HEK293 (cell line): ENCODE measurements at regions not wholly inside any gene's neighbourhood (a gene's known extent, or its start where the extent isn't known, plus 50 kb on each side); places are given as distances from the start of the nearest gene placed in this dataset.

Experiments
- CTCF ChIA-PET: fragments of 350-600 bp; formaldehyde crosslinking; extraction: SDS; loops from one replicate; lab custom pipeline; 2021; ENCODE audit warnings: antibody characterized with exemption; lab: Yijun Ruan, JAX
- POLR2A ChIA-PET: fragments of 300-600 bp; formaldehyde crosslinking; extraction: SDS; loops from one replicate; lab custom pipeline; 2020; ENCODE audit warnings: antibody characterized with exemption, inconsistent platforms; lab: Yijun Ruan, JAX
- H3K27ac ChIP-seq: fragments of 200-500 bp; sonication (Bioruptor generic); 2 replicates; pipeline ENCODE4 v1.5.1; 2014; ENCODE audit warnings: low read depth, low read length, control low read depth, inconsistent platforms; ENCODE audit errors: extremely low read depth
- H3K36me3 ChIP-seq, 2 experiments: fragments of 200-500 bp in 1 of 2; sonication (Bioruptor generic) in 1 of 2; 1 replicate in 1 of 2; 2 replicates in 1 of 2; pipeline ENCODE4 v1.5.1; 2014 to 2017; ENCODE audit warnings: inconsistent platforms in 2 of 2, low read length in 2 of 2; ENCODE audit not compliant: control insufficient read depth in 2 of 2, insufficient read depth in 1 of 2
- H3K4me1 ChIP-seq: fragments of 200-500 bp; sonication (Bioruptor generic); 2 replicates; pipeline ENCODE4 v1.5.1; 2014; ENCODE audit warnings: mild to moderate bottlenecking, low read length, inconsistent platforms; ENCODE audit not compliant: control insufficient read depth, insufficient read depth
- H3K4me3 ChIP-seq: 2 replicates; pipeline ENCODE4 v1.5.1; 2011; ENCODE audit warnings: low read depth, mild to moderate bottlenecking, control low read depth, low read length, moderate library complexity
- H3K9me3 ChIP-seq: fragments of 200-500 bp; sonication (Bioruptor generic); 2 replicates; pipeline ENCODE4 v1.5.1; 2014; ENCODE audit warnings: low read depth, low read length, inconsistent platforms; ENCODE audit not compliant: control insufficient read depth, insufficient read depth
- GLIS1 ChIP-seq: fragments of 450-650 bp; formaldehyde crosslinking; IDR thresholded peaks from 2 replicates; pipeline ENCODE4 v1.5.1; 2016; ENCODE audit warnings: missing biosample characterization, missing genetic modification characterization
- OSR2 ChIP-seq: fragments of 450-650 bp; formaldehyde crosslinking; IDR thresholded peaks from 2 replicates; pipeline ENCODE4 v1.5.1; 2016; ENCODE audit warnings: missing biosample characterization, missing genetic modification characterization
- PATZ1 ChIP-seq: fragments of 450-650 bp; formaldehyde crosslinking; IDR thresholded peaks from 2 replicates; pipeline ENCODE4 v1.5.1; 2016; ENCODE audit warnings: missing biosample characterization, missing genetic modification characterization
- PRDM1 ChIP-seq: fragments of 450-650 bp; formaldehyde crosslinking; IDR thresholded peaks from 2 replicates; pipeline ENCODE4; 2016; ENCODE audit warnings: missing biosample characterization, missing genetic modification characterization
- ZBTB8A ChIP-seq: fragments of 450-650 bp; formaldehyde crosslinking; IDR thresholded peaks from 2 replicates; pipeline ENCODE4 v1.5.1; 2016; ENCODE audit warnings: missing biosample characterization, missing genetic modification characterization
- ZNF202 ChIP-seq: fragments of 450-650 bp; formaldehyde crosslinking; IDR thresholded peaks from 2 replicates; pipeline ENCODE4 v1.5.1; 2016; ENCODE audit warnings: missing biosample characterization, missing genetic modification characterization, borderline replicate concordance
- ZNF221 ChIP-seq: fragments of 450-650 bp; formaldehyde crosslinking; IDR thresholded peaks from 2 replicates; pipeline ENCODE4 v1.5.1; 2017; ENCODE audit warnings: missing biosample characterization, missing genetic modification characterization, borderline replicate concordance
- ZNF324 ChIP-seq: fragments of 450-650 bp; formaldehyde crosslinking; IDR thresholded peaks from 2 replicates; pipeline ENCODE4 v1.5.1; 2016; ENCODE audit warnings: missing biosample characterization, missing genetic modification characterization
- ZNF394 ChIP-seq: fragments of 450-650 bp; formaldehyde crosslinking; IDR thresholded peaks from 2 replicates; pipeline ENCODE4 v1.5.1; 2016; ENCODE audit warnings: missing biosample characterization, missing genetic modification characterization, mild to moderate bottlenecking, moderate library complexity, borderline replicate concordance
- ZNF398 ChIP-seq: fragments of 450-650 bp; formaldehyde crosslinking; IDR thresholded peaks from 2 replicates; pipeline ENCODE4 v1.5.1; 2017; ENCODE audit warnings: missing biosample characterization, missing genetic modification characterization
- ZNF521 ChIP-seq: fragments of 450-650 bp; formaldehyde crosslinking; IDR thresholded peaks from 2 replicates; pipeline ENCODE4 v1.5.1; 2017; ENCODE audit warnings: missing biosample characterization, mild to moderate bottlenecking, missing genetic modification characterization
- ZNF548 ChIP-seq: fragments of 450-650 bp; formaldehyde crosslinking; IDR thresholded peaks from 2 replicates; pipeline ENCODE4 v1.5.1; 2016; ENCODE audit warnings: missing biosample characterization, missing genetic modification characterization
- ZNF792 ChIP-seq: fragments of 450-650 bp; formaldehyde crosslinking; IDR thresholded peaks from 2 replicates; pipeline ENCODE4 v1.5.1; 2016; ENCODE audit warnings: missing biosample characterization, missing genetic modification characterization
- TF ChIP-seq, protein P1 (sequence below): fragments of 450-650 bp; formaldehyde crosslinking; conservative IDR thresholded peaks from 2 replicates; pipeline ENCODE4 v1.5.1; 2016; ENCODE audit warnings: low read depth, missing biosample characterization, missing genetic modification characterization
- TF ChIP-seq, protein P2 (sequence below): fragments of 450-650 bp; formaldehyde crosslinking; optimal IDR thresholded peaks from 2 replicates; pipeline ENCODE3; 2016; ENCODE audit warnings: missing biosample characterization, mild to moderate bottlenecking, missing genetic modification characterization
- TF ChIP-seq, protein P3 (sequence below): fragments of 450-650 bp; formaldehyde crosslinking; IDR thresholded peaks from 2 replicates; pipeline ENCODE4 v1.5.1; 2016; ENCODE audit warnings: missing biosample characterization, missing genetic modification characterization
- TF ChIP-seq, protein P4 (sequence below): fragments of 450-650 bp; formaldehyde crosslinking; IDR thresholded peaks from 2 replicates; pipeline ENCODE4 v1.5.1; 2016; ENCODE audit warnings: missing biosample characterization, missing genetic modification characterization
- TF ChIP-seq, protein P5 (sequence below): fragments of 450-650 bp; formaldehyde crosslinking; IDR thresholded peaks from 2 replicates; pipeline ENCODE4 v1.5.1; 2017; ENCODE audit warnings: missing biosample characterization, missing genetic modification characterization

GRCh38 chr1:63713627-63714481, 60.0 kb upstream of the ROR1 start (continued):
- TF ChIP-seq, protein P1, sequence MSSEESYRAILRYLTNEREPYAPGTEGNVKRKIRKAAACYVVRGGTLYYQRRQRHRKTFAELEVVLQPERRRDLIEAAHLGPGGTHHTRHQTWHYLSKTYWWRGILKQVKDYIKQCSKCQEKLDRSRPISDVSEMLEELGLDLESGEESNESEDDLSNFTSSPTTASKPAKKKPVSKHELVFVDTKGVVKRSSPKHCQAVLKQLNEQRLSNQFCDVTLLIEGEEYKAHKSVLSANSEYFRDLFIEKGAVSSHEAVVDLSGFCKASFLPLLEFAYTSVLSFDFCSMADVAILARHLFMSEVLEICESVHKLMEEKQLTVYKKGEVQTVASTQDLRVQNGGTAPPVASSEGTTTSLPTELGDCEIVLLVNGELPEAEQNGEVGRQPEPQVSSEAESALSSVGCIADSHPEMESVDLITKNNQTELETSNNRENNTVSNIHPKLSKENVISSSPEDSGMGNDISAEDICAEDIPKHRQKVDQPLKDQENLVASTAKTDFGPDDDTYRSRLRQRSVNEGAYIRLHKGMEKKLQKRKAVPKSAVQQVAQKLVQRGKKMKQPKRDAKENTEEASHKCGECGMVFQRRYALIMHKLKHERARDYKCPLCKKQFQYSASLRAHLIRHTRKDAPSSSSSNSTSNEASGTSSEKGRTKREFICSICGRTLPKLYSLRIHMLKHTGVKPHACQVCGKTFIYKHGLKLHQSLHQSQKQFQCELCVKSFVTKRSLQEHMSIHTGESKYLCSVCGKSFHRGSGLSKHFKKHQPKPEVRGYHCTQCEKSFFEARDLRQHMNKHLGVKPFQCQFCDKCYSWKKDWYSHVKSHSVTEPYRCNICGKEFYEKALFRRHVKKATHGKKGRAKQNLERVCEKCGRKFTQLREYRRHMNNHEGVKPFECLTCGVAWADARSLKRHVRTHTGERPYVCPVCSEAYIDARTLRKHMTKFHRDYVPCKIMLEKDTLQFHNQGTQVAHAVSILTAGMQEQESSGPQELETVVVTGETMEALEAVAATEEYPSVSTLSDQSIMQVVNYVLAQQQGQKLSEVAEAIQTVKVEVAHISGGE (tag by site-specific recombination) = no peak
- TF ChIP-seq PRDM1 (tag by site-specific recombination) (no peak), ZBTB8A (tag by site-specific recombination) (peak; percentile 45; the same call in 1 of the 2 replicates), ZNF548 (tag by site-specific recombination) (no peak), PATZ1 (tag by site-specific recombination) (no peak), ZNF521 (tag by site-specific recombination) (no peak), ZNF221 (tag by site-specific recombination) (no peak), ZNF324 (tag by site-specific recombination) (no peak), OSR2 (tag by site-specific recombination) (peak; percentile 73), ZNF792 (tag by site-specific recombination) (no peak), ZNF394 (tag by site-specific recombination) (no peak), ZNF202 (no peak)
- TF ChIP-seq, protein P2, sequence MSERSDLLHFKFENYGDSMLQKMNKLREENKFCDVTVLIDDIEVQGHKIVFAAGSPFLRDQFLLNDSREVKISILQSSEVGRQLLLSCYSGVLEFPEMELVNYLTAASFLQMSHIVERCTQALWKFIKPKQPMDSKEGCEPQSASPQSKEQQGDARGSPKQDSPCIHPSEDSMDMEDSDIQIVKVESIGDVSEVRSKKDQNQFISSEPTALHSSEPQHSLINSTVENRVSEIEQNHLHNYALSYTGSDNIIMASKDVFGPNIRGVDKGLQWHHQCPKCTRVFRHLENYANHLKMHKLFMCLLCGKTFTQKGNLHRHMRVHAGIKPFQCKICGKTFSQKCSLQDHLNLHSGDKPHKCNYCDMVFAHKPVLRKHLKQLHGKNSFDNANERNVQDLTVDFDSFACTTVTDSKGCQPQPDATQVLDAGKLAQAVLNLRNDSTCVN (tag by site-specific recombination) = no peak
- TF ChIP-seq, protein P3, sequence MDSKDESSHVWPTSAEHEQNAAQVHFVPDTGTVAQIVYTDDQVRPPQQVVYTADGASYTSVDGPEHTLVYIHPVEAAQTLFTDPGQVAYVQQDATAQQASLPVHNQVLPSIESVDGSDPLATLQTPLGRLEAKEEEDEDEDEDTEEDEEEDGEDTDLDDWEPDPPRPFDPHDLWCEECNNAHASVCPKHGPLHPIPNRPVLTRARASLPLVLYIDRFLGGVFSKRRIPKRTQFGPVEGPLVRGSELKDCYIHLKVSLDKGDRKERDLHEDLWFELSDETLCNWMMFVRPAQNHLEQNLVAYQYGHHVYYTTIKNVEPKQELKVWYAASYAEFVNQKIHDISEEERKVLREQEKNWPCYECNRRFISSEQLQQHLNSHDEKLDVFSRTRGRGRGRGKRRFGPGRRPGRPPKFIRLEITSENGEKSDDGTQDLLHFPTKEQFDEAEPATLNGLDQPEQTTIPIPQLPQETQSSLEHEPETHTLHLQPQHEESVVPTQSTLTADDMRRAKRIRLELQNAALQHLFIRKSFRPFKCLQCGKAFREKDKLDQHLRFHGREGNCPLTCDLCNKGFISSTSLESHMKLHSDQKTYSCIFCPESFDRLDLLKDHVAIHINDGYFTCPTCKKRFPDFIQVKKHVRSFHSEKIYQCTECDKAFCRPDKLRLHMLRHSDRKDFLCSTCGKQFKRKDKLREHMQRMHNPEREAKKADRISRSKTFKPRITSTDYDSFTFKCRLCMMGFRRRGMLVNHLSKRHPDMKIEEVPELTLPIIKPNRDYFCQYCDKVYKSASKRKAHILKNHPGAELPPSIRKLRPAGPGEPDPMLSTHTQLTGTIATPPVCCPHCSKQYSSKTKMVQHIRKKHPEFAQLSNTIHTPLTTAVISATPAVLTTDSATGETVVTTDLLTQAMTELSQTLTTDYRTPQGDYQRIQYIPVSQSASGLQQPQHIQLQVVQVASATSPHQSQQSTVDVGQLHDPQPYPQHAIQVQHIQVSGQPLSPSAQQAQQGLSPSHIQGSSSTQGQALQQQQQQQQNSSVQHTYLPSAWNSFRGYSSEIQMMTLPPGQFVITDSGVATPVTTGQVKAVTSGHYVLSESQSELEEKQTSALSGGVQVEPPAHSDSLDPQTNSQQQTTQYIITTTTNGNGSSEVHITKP (tag by site-specific recombination) = no peak

GRCh38 chr1:63714482-63714760, 59.4 kb upstream of the ROR1 start:
- ChIA-PET POLR2A (no interaction called here), CTCF (interaction anchor here (1.0 to 1.1 kb wide), 2 partner anchors 23 to 423 kb away, joined by 3 read pairs; no protein-coding TSS in a partner anchor)
- H3K4me1 ChIP-seq = no peaks in the 10 kb centered on the region
- no peaks in the 10 kb centered on the region for H3K36me3 ChIP-seq
- no peaks in the 10 kb centered on the region for H3K9me3 ChIP-seq
- H3K4me3 ChIP-seq = no peak overlapping the region
- H3K27ac ChIP-seq = no peak overlapping the region
- TF ChIP-seq, protein P4, sequence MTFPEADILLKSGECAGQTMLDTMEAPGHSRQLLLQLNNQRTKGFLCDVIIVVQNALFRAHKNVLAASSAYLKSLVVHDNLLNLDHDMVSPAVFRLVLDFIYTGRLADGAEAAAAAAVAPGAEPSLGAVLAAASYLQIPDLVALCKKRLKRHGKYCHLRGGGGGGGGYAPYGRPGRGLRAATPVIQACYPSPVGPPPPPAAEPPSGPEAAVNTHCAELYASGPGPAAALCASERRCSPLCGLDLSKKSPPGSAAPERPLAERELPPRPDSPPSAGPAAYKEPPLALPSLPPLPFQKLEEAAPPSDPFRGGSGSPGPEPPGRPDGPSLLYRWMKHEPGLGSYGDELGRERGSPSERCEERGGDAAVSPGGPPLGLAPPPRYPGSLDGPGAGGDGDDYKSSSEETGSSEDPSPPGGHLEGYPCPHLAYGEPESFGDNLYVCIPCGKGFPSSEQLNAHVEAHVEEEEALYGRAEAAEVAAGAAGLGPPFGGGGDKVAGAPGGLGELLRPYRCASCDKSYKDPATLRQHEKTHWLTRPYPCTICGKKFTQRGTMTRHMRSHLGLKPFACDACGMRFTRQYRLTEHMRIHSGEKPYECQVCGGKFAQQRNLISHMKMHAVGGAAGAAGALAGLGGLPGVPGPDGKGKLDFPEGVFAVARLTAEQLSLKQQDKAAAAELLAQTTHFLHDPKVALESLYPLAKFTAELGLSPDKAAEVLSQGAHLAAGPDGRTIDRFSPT (tag by site-specific recombination) = no peak
- TF ChIP-seq GLIS1 (tag by site-specific recombination) (0 out of 2 replicates have a peak, but pooled peaks have one; percentile 1), ZNF398 (no peak)
- TF ChIP-seq, protein P5, sequence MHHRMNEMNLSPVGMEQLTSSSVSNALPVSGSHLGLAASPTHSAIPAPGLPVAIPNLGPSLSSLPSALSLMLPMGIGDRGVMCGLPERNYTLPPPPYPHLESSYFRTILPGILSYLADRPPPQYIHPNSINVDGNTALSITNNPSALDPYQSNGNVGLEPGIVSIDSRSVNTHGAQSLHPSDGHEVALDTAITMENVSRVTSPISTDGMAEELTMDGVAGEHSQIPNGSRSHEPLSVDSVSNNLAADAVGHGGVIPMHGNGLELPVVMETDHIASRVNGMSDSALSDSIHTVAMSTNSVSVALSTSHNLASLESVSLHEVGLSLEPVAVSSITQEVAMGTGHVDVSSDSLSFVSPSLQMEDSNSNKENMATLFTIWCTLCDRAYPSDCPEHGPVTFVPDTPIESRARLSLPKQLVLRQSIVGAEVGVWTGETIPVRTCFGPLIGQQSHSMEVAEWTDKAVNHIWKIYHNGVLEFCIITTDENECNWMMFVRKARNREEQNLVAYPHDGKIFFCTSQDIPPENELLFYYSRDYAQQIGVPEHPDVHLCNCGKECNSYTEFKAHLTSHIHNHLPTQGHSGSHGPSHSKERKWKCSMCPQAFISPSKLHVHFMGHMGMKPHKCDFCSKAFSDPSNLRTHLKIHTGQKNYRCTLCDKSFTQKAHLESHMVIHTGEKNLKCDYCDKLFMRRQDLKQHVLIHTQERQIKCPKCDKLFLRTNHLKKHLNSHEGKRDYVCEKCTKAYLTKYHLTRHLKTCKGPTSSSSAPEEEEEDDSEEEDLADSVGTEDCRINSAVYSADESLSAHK (tag by site-specific recombination) = peak; percentile 43; the same call in 1 of the 2 replicates
